TTC549 (cell line): ENCODE measurements at regions not wholly inside any gene's neighbourhood (a gene's known extent, or its start where the extent isn't known, plus 50 kb on each side); places are given as distances from the start of the nearest gene placed in this dataset.

Source experiments
- FAIRE-seq: peaks from 2 replicates; lab custom pipeline; 2012; peaks lifted over from hg19 to GRCh38; lab: Jason Lieb, UNC

DNA sequence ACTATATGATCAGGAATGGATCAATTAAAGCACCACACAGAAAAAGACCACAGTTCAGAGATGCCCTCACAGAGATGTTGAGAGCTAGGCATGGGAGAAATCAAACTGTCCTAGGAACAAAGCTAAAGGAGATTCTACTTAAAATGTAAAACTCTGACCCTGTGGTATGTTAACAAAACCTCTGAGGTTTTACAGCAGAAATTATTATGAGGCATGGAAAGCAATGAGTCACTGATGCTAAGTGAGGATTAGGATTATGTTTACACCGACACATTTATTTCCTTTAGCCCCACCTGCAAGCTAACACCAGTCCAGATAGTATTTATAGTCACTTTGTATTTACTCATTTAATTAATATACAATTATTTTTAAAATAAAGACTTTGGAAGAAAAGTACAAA, 1242.2 kb downstream of the OTOL1 start:
- FAIRE-seq = no peak

DNA sequence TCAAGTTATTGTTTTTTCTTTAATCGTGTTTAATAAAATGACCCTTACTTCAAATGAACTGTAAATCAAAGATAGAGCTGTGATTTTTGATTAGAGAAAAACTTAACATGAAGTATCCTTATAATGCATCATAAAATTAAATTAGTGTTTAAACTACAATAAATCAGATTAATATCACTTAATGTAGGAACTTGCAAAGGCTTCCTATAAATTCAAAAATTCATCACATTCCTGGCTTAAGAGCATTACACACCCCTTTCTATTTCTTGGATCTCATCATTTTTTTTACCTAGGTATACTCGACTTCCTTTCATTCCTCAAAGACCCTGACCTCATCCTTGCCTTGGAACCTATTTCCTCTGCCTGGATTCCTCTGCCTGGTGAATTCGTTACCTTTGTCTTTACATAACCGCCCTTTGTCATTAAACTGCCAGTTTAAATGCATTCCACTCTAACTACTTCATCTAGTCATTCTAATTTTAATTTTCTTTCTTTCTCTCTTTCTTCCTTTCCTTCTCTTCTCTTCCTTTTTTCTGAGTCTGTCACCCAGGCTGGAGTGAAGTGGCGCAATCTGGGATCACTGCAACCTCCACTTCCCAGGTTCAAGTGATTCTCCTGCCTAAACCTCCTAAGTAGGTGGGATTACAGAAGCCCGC, 1244.5 kb downstream of the OTOL1 start:
- FAIRE-seq = no peak

DNA sequence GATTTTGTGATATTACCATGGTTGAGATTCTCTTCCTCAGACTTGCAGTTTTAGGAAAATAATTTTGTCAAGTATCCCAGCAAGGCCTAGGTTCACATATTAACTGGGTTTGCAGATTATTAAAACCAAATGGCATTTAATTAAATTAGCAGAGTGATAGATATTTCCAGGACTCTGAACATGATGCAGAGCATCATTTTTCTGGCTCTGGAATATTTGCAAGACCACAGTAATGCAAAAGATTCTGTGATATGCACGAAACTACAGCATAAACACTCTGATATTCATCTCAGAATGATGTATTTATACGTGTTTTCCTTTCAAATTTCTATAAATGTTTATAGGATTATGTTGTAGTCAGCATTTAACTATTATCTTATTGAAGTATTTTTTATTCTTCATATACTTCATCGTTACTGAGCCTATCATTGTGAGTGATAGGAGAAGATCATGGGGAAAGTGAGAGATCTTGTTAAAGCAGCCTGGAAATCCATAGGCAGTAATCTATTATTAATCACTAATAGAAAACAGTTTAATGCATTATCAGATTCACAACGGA, 1245.6 kb downstream of the OTOL1 start:
- FAIRE-seq = no peak

DNA sequence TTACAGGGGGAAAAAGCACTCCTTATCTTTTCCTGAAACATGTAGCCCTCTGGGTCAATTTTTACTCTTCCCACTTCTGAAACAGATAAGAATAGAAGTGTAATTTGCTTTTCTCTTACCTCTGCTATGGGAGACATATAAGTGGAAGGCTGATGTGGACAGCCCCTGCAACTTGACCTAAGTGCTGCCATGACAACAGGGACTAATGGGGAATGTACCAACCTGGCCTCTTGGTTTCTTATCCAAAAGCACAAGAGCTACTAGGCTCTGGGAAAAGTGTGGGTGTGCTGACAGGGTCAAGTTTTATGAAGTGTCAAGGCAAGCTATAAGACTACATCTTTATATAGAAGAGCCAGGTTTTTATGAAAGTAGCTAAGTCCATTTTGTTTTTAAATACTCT, 1246.5 kb downstream of the OTOL1 start:
- FAIRE-seq = no peak

DNA sequence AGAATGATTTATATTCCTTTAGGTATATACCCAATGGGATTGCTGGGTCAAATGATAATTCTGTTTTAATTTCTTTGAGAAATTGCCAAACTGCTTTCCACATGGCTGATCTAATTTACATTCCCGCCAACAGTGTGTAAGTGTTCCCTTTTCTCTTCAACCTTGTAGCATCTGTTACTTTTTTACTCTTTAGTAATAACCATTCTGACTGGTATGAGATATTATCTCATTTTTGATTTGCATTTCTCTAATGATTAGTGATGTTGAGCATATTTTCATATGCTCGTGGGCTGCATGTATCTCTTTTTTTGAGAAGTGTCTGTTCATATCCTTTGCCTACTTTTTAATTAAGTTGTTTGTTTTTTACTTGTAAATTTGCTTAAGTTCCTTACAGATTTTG, 1264.2 kb downstream of the OTOL1 start:
- no peak for FAIRE-seq

DNA sequence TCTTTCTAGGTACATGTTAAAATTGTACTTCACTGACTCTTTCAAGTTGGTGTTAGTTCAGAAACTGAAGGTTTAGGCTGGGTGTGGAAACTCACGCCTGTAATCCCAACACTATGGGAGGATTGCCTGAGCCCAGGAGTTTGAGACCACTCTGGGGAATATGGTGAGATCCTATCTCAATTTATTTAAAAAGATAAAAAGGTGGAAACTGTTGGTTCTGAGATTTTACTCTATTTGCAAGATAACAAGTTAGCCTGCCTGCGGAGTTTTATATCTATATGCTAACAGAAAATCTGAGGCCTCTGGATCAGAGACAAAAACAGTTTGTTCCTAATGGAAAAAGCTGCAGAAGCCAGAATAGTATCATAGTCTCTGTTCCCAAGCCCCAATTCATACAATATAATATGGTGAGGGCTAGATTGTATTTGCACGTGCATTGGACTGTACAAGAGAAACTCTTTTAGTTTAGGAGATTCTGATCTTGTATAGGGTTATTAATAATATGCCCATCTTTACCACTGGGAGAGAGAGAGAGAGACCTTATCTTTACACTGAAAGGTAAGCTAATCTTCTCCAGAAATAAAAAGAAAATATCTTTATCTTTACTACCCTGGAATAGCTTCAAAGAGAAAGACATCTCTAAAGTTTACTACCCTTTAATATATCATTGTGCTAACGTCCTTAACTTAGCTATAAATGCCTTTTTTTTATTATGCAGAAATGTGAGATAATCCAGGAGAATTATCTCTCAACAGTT, 1267.6 kb downstream of the OTOL1 start:
- FAIRE-seq = no peak

DNA sequence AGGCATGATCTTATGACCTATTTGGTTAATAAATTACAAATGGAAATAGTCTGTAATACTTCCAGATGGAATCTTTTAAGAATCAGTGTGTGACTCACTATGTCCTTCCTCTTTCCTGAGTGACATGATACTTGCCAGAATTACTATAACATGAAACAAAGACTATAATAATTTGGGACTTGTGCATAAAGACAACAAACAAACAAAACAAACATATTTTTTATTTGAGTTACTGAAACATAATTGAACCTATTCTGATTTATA, 1268.1 kb downstream of the OTOL1 start:
- FAIRE-seq = no peak

DNA sequence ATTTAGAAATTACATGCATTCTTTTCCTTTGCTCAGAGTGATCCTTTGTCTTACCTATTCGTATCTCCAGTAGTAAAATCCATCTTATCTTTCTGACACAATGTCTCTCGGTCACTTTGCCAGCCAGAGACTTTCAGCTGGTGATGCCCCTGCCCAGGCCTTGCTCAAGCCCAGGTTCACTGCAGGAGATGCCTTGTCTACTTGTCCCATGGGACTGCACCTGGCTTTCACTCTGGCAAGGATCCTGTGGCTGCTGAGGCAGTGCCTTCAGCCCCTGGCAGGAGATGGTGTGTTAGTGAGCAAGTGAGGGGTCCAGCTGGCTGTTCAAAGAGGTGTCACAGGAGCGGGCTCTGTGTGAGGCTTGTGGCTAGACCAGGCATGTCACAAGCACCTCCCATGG, 1268.9 kb downstream of the OTOL1 start:
- FAIRE-seq = no peak

DNA sequence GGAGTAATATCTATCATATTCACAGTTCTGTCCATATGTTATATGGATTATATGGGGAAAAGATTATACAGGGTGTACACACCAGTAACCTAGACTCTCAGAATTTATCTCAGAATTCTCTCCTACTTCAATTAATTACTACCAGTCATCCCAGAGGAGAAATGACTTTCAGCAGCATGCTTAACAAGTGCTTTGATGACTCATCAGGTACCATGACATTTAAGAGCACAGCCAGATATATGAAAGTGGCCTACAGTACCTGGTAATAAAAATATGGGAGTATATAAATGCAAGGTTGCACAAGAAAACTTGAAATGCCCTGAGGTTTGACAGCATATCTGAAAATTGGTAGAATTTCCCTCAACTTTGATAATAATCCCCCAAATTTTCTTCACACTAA, 1273.0 kb downstream of the OTOL1 start:
- no peak for FAIRE-seq

DNA sequence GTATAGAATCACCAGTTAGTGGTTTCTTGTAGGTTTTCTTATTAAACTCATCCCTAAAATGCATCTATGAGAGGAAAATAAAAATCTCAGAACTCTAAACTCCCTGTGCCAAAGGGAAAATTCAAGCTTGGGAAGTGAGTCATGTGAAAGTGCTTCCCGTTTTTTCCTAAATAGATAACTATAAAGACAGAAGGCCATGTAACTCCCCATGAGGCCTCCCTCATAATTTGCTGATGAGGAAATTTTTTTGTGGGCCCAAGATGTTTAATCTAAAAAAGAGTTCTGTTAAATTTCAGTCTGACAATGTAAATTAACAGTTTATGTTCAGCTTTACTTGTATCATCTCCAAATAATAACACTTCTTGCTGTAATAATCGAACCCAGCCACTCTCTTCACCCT, 1273.9 kb downstream of the OTOL1 start:
- FAIRE-seq = no peak

DNA sequence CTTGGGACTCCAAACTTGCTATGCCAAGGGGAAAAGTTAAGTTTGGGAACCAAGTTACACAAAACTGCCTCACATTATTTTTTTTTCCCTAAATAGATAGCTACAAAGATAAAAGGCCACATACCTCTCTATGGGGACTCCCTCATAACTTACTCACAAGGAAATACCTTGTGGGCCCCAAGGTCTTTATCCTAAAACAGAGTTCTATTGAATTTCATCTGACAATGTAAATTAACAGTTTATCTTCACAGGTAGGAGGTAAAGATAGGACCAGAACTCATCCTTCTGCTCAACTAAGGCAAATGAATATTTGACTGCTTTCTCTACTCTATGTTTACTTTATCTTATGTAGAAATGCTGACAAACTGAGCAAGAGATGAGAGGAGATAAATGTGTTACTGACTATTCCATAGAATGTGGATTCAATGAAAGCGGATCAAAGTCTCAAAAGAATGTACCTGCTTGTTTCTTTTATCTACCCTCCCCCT, 1278.0 kb downstream of the OTOL1 start:
- no peak for FAIRE-seq

DNA sequence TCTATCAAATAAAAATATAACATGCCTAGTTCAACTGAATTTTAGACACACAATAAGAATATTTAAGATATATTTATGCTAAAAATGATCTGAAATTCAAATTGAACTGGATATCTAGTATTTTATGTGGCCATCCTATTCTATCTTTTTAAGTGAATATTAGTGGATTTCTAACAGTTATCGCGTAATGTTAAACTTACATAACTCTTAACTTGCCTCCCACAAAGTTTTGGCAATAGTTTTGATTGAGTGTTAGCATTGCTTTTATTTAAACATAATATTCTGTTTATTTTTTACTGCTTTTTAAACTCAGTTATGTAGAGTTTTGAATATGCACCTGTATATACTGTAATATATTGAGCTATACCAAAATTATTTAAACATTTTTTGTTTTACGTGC, 1279.5 kb downstream of the OTOL1 start:
- no peak for FAIRE-seq

DNA sequence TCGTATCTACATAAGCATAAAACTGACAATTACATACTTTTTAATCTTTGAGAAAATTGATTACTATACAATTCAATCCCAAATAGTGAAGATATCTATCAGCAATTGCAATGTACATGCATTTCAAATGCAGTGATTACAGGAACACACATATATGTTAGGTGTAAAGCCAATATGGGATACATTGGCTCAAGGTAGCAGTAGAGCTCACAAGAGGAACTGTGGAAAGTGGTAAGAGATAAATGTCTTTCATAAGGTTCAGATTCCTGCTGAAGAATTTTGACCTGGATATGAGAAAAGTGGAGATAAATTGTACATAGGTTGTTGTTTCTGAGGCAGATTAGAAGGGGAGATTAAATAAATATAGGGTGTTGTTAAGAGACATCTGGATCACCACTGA, 1280.5 kb downstream of the OTOL1 start:
- FAIRE-seq = no peak

DNA sequence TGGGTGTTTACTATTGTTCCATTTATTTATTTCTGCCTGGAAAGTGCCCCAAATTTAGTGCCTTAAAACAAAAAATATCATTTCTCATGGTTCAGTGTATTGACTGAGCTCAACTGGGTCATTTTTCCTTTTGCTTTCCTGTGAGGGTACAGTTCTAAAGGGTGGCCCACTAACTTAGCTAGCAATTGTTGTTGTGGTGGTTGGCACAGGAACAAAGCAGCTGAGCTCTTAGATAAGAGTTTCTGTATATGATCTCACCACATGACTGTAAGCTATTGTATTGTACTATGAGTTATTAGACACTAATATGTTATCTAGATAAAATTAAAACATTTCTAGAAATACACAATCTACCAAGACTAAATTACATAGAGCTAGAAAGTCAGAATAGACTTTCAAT, 1283.7 kb downstream of the OTOL1 start:
- FAIRE-seq = no peak

DNA sequence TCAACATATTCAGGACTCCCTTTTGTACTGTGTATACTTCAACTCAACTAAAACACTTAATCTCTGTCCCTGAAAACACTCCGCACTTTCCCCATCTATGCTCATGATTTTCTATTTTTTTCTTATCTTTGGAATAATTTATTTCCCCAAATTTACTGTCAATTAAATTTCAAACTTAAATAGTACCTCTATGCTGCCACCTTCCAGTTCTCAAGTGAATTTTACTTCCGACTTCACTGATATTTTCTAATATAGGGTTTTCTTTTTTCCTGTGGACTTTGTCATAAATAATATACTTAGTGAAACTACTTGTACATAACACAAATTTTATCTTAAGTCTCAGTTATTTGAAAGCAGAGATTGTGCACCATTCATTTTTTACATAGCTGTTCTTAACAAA, 1303.3 kb downstream of the OTOL1 start:
- FAIRE-seq = no peak

DNA sequence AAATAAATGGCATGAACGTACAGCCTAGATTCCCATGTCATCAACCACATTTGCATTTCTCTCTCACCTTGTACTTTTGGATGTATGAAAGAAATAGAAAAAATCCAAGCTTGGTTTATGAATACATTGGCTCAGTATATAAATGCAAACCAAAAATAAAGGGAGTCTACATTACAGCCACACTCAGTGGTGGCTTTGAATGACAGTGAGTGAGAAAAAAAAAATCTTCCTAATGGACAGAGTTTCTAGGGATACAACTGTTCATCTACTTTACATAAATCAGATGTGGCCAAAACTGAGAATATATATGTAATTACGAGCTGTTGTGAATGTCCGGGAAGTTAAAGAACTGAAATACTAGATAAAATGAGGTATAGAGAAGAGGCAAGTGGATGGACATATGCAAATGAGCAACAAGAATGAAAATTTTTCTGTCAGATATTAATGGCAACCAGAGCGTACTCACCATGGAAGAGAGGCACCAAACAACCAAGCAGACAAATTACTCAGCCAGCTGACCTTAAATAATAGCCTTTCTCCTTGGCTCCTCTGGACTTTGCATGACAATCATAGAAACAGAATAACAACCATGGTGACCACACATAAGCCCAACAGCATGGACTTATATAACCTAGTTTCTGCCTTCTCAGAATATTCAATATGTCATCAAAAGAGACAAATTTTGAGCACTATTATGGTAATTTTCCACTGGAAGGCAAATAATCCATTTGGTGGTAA, 1305.8 kb downstream of the OTOL1 start:
- no peak for FAIRE-seq

DNA sequence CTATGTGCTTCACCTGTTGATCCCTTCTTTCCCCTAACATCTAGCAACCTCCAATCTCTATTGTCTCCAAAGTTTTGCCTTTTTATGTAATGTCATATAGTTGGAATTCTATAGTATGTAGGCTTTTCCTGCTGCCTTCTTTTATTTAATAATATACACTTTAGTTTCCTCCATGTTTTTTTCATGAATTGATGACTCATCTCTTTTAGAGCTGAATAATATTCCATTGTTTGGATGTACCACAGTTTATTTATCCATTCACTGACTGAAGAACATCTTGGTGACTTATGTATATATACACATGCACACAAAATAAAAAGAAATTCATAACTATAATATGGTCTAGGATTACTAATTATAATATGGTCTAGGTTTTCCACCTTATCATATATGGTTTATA, 1314.2 kb downstream of the OTOL1 start:
- FAIRE-seq = no peak

DNA sequence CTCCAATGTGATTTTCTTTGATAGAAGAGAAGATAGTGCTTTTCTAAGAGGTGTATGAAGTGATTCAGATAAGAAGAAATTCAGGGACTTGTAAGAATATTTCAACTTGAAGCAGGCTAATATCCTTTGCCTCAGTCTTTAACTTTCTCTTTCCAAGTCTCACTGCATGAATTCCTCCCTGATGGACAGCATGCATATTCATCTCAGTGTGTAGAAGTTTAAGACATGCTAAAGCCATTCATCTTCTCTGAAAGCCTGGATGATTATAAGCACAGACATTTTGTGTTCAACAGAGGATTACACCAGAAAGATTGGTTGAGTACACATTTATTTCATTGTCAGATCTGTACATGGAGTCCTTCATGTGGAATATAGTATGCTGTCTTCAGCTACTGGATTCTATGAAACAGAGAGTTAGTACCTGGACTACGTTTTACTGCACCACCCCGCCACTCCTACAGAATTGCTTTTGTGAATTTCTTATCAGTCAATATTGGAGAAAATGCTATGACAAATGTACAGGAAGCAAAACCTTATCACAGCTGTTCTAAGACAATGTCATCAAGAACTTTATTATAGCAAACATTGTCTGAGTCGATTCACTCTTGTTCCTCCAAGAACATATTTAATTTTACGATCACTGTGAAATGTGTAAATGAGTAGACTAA, 1346.1 kb downstream of the OTOL1 start:
- no peak for FAIRE-seq

DNA sequence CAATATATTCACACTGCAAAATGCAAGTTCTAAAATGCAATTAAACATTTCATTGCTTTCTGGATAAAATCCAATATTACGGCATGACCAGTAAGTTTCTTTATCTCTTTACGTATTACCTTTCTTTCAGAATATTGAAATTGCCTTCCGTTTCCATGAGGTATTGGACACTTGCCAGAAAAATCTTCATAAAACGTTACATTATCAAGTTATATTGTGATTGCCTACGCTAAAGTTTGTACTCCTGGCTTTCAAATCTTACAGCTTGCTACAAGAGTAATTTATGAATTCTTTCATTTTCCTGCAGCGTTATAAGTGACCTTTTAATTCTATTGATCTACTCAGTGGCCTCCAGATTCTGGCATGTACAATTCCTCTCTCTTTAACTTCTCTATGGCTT, 1349.3 kb downstream of the OTOL1 start:
- FAIRE-seq = no peak

DNA sequence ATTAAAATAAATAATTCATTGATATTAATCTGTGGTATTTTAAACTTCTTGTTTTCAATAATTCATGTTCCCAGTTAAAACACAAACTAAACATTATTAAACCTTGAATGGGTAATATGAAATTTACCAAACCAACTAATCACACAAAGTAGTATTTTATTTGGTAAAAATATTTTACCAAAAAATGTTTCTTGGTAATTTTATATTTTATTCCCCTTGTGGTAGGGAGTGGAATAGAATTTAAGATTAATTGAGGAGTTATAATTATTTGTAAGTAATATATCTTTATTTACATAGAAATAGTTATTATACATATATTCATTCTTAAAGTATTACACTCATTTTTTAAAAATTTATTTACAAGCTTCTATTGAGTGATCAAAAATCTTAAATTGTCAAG, 1350.9 kb downstream of the OTOL1 start:
- no peak for FAIRE-seq

DNA sequence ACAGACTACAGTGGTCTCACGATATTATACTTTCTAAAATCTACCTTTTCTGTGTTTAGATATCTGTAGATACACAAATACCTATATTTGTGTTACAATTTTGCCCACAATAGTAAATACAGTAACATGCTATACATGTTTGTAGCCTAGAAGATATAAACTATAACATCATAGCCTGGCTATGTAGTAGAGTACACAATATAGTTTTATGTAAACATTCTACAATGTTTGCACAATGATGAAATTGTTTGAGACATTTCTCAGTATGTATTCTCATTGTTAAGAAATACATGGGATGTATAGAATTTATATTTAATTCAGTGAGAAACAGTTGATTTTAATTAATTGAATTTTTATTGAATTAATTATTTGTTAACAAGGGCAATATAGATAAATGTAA, 1367.0 kb downstream of the OTOL1 start:
- FAIRE-seq = no peak

DNA sequence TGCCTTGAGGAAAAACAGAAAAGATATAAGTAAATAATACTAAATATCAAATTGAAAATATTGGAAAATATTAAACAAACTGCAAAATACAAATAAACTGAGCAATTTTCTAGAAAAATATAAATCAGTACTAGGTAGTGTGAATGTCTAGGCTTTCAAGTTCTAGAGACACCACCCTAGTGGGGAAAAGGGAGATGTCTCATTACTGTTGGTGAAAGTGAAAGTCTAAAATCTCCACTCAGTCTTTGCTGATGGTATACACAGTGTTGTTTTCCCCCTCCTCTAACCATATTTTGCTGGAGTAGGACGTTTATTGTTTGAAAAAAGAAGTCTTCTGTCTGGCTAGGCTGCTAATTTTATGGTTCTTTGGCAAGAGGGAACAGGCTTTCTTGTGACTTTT, 1368.9 kb downstream of the OTOL1 start:
- FAIRE-seq = no peak

DNA sequence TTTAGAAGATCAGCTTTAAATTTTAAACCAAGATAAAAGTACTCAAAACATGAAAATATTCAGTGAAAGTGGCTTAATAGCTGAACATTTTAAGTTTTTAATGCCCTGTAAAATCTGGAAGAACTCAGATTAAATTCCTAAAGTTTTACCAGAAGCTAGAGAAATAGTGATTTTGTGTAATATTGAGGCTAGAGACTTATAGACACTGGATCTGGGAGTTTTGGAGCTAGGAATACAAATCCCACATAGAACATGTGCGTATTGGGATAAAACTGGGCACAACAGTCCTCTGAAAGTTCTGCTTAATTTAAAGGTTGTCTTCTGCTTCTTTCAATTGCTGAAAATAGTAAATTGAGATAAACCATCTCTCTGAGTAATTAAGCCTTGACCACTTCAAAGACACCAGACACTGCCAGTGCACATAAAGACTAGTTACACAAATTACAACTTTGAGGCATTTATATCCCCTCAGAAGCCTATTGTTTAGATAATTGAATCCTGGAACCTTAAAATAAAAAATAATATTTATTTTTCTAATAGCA, 1382.5 kb downstream of the OTOL1 start:
- FAIRE-seq = no peak
